ENCODE measurements at regions not wholly inside any gene's neighbourhood (a gene's known extent, or its start where the extent isn't known, plus 50 kb on each side); places are given as distances from the start of the nearest gene placed in this dataset.
A peak's percentile ranks its signal among the peaks of the same experiment; 100 is the strongest.

GRCh38 chr9:90546200-90546599 lies 96.4 kb downstream of the DIRAS2 start:
- H3K4me2 ChIP-seq (ENCODE audit: low read length) = peak overlapping the region; percentile 49
- no peaks in the 10 kb centered on the region for H3K79me2 ChIP-seq (replicated peaks; ENCODE audit: insufficient read depth, low read length)
- no peak overlapping the region for H2AFZ ChIP-seq (ENCODE audit: low read depth, low read length)
- H3K4me3 ChIP-seq (ENCODE audit: low read length) = peak overlapping the region; percentile 36
- H3K36me3 ChIP-seq (ENCODE audit: insufficient read depth, low read length) = no peaks in the 10 kb centered on the region
- TF ChIP-seq SMC3 (conservative IDR thresholded peaks at IDR 0.05; ENCODE audit: poor library complexity) (no peak), EZH2 (IDR thresholded peaks at IDR 0.05; ENCODE audit: borderline replicate concordance, insufficient read depth, low read length, poor library complexity, severe bottlenecking) (no peak), POLR2AphosphoS5 (IDR thresholded peaks at IDR 0.05) (peak; percentile 70), RAD21 (conservative IDR thresholded peaks at IDR 0.05) (peak; percentile 41), TAF1 (IDR thresholded peaks at IDR 0.05; ENCODE audit: low read depth) (no peak), MXI1 (conservative IDR thresholded peaks at IDR 0.05; ENCODE audit: poor library complexity, severe bottlenecking) (no peak), EP300 (conservative IDR thresholded peaks at IDR 0.05; ENCODE audit: poor library complexity, severe bottlenecking) (peak; percentile 83)
- TF ChIP-seq, protein P1, sequence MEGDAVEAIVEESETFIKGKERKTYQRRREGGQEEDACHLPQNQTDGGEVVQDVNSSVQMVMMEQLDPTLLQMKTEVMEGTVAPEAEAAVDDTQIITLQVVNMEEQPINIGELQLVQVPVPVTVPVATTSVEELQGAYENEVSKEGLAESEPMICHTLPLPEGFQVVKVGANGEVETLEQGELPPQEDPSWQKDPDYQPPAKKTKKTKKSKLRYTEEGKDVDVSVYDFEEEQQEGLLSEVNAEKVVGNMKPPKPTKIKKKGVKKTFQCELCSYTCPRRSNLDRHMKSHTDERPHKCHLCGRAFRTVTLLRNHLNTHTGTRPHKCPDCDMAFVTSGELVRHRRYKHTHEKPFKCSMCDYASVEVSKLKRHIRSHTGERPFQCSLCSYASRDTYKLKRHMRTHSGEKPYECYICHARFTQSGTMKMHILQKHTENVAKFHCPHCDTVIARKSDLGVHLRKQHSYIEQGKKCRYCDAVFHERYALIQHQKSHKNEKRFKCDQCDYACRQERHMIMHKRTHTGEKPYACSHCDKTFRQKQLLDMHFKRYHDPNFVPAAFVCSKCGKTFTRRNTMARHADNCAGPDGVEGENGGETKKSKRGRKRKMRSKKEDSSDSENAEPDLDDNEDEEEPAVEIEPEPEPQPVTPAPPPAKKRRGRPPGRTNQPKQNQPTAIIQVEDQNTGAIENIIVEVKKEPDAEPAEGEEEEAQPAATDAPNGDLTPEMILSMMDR (IDR thresholded peaks at IDR 0.05; ENCODE audit: poor library complexity, severe bottlenecking) = no peak
- TF ChIP-seq, protein P2, sequence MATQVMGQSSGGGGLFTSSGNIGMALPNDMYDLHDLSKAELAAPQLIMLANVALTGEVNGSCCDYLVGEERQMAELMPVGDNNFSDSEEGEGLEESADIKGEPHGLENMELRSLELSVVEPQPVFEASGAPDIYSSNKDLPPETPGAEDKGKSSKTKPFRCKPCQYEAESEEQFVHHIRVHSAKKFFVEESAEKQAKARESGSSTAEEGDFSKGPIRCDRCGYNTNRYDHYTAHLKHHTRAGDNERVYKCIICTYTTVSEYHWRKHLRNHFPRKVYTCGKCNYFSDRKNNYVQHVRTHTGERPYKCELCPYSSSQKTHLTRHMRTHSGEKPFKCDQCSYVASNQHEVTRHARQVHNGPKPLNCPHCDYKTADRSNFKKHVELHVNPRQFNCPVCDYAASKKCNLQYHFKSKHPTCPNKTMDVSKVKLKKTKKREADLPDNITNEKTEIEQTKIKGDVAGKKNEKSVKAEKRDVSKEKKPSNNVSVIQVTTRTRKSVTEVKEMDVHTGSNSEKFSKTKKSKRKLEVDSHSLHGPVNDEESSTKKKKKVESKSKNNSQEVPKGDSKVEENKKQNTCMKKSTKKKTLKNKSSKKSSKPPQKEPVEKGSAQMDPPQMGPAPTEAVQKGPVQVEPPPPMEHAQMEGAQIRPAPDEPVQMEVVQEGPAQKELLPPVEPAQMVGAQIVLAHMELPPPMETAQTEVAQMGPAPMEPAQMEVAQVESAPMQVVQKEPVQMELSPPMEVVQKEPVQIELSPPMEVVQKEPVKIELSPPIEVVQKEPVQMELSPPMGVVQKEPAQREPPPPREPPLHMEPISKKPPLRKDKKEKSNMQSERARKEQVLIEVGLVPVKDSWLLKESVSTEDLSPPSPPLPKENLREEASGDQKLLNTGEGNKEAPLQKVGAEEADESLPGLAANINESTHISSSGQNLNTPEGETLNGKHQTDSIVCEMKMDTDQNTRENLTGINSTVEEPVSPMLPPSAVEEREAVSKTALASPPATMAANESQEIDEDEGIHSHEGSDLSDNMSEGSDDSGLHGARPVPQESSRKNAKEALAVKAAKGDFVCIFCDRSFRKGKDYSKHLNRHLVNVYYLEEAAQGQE (IDR thresholded peaks at IDR 0.05; ENCODE audit: borderline replicate concordance) = no peak
- no peaks in the 10 kb centered on the region for H3K9me2 ChIP-seq (ENCODE audit: insufficient read depth, low read length)
- H3K27ac ChIP-seq (ENCODE audit: low read length) = peak overlapping the region; percentile 90
- no peaks in the 10 kb centered on the region for H3K27me3 ChIP-seq (ENCODE audit: insufficient read depth, low read depth, low read length)
- H3K9me3 ChIP-seq (ENCODE audit: low read length) = no peaks in the 10 kb centered on the region
- peaks cover 6% of the 10 kb centered on the region for H3F3A ChIP-seq (ENCODE audit: insufficient read depth, low read length, poor library complexity, severe bottlenecking)
- peak overlapping the region; percentile 49 for H3K9ac ChIP-seq (ENCODE audit: low read length)
- no peaks in the 10 kb centered on the region for H4K20me1 ChIP-seq (ENCODE audit: insufficient read depth)

DNA sequence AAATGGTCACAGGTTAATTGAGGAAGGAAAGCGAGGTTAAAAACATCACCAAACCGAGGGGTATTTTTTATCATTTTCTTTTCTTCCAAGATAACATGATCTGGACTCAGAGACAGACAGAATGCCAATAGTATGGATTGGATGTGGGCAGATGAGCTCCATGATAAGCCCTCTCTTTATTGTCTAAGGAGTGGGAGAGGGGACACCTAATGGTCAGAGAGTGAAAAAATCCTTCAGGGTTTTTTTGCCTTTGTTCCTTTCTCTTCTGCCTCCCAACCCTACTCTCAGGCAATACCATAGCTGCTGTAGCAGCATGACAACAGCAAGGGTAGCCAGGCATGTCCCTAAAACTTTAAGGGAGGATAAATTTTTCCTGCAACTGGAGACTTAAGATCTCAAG lies 94.7 kb downstream of the DIRAS2 start:
- H3K9me3 ChIP-seq (ENCODE audit: low read length) = no peaks in the 10 kb centered on the region
- H3K27me3 ChIP-seq (ENCODE audit: insufficient read depth, low read depth, low read length) = no peaks in the 10 kb centered on the region
- TF ChIP-seq EZH2 (IDR thresholded peaks at IDR 0.05; ENCODE audit: borderline replicate concordance, insufficient read depth, low read length, poor library complexity, severe bottlenecking) (no peak), RAD21 (conservative IDR thresholded peaks at IDR 0.05) (no peak), POLR2AphosphoS5 (IDR thresholded peaks at IDR 0.05) (no peak), EP300 (conservative IDR thresholded peaks at IDR 0.05; ENCODE audit: poor library complexity, severe bottlenecking) (no peak), SMC3 (conservative IDR thresholded peaks at IDR 0.05; ENCODE audit: poor library complexity) (no peak), MXI1 (conservative IDR thresholded peaks at IDR 0.05; ENCODE audit: poor library complexity, severe bottlenecking) (no peak), TAF1 (IDR thresholded peaks at IDR 0.05; ENCODE audit: low read depth) (no peak)
- TF ChIP-seq, protein P2 (IDR thresholded peaks at IDR 0.05; ENCODE audit: borderline replicate concordance) = no peak
- TF ChIP-seq, protein P1 (IDR thresholded peaks at IDR 0.05; ENCODE audit: poor library complexity, severe bottlenecking) = no peak
- H3F3A ChIP-seq (ENCODE audit: insufficient read depth, low read length, poor library complexity, severe bottlenecking) = peaks cover 6% of the 10 kb centered on the region
- H3K9ac ChIP-seq (ENCODE audit: low read length) = no peak overlapping the region
- H3K36me3 ChIP-seq (ENCODE audit: insufficient read depth, low read length) = no peaks in the 10 kb centered on the region
- H3K4me2 ChIP-seq (ENCODE audit: low read length) = no peak overlapping the region
- H4K20me1 ChIP-seq (ENCODE audit: insufficient read depth) = no peaks in the 10 kb centered on the region
- H2AFZ ChIP-seq (ENCODE audit: low read depth, low read length) = no peak overlapping the region
- H3K4me3 ChIP-seq (ENCODE audit: low read length) = no peak overlapping the region
- H3K9me2 ChIP-seq (ENCODE audit: insufficient read depth, low read length) = no peaks in the 10 kb centered on the region
- no peaks in the 10 kb centered on the region for H3K79me2 ChIP-seq (replicated peaks; ENCODE audit: insufficient read depth, low read length)
- no peak overlapping the region for H3K27ac ChIP-seq (ENCODE audit: low read length)
